ENCODE measurements at regions not wholly inside any gene's neighbourhood (a gene's known extent, or its start where the extent isn't known, plus 50 kb on each side); places are given as distances from the start of the nearest gene placed in this dataset.

- no peak overlapping the region for H3K27ac ChIP-seq (ENCODE audit: low read depth, low read length, poor library complexity, severe bottlenecking)
- H3K4me3 ChIP-seq (ENCODE audit: low read depth, low read length, poor library complexity, severe bottlenecking) = no peak overlapping the region
- H3K9me3 ChIP-seq (ENCODE audit: low read depth, low read length, poor library complexity, severe bottlenecking) = no peaks in the 10 kb centered on the region
- no peaks in the 10 kb centered on the region for H3K36me3 ChIP-seq (ENCODE audit: insufficient read depth, low read length, poor library complexity, severe bottlenecking)
- peaks cover 29% of the 10 kb centered on the region for H3K27me3 ChIP-seq (replicated peaks; ENCODE audit: insufficient read depth, low read depth, low read length, poor library complexity)
- TF ChIP-seq EZH2 (IDR thresholded peaks at IDR 0.05; ENCODE audit: borderline replicate concordance, low read depth, low read length, poor library complexity, severe bottlenecking) (no peak), CTCF (conservative IDR thresholded peaks at IDR 0.05; ENCODE audit: low read depth, low read length) (no peak)
- POLR2A ChIA-PET (ENCODE audit: low non-redundant PET) = no interaction called here
- no peak for DNase-seq (ENCODE audit: low spot score)
- no peaks in the 10 kb centered on the region for H3K4me1 ChIP-seq (ENCODE audit: insufficient read depth, low read length, poor library complexity, severe bottlenecking)
- CTCF ChIA-PET = no interaction called here
- no TSS peak for BruUV-seq (replicated peaks)
- intact Hi-C loops (cut with micrococcal nuclease; ENCODE audit: unreplicated experiment) = no loop called here
Measured at GRCh38 chr7:156124356-156124755, 312.1 kb upstream of the SHH start.

- BruUV-seq (replicated peaks) = no TSS peak
- no peak for DNase-seq (ENCODE audit: low spot score)
- no peaks in the 10 kb centered on the region for H3K36me3 ChIP-seq (ENCODE audit: insufficient read depth, low read length, poor library complexity, severe bottlenecking)
- ChIA-PET POLR2A (ENCODE audit: low non-redundant PET) (no interaction called here), CTCF (no interaction called here)
- intact Hi-C loops (cut with micrococcal nuclease; ENCODE audit: unreplicated experiment) = no loop called here
- H3K27me3 ChIP-seq (replicated peaks; ENCODE audit: insufficient read depth, low read depth, low read length, poor library complexity) = peaks cover 29% of the 10 kb centered on the region
- no peaks in the 10 kb centered on the region for H3K4me1 ChIP-seq (ENCODE audit: insufficient read depth, low read length, poor library complexity, severe bottlenecking)
- H3K9me3 ChIP-seq (ENCODE audit: low read depth, low read length, poor library complexity, severe bottlenecking) = no peaks in the 10 kb centered on the region
- H3K4me3 ChIP-seq (ENCODE audit: low read depth, low read length, poor library complexity, severe bottlenecking) = no peak overlapping the region
- TF ChIP-seq EZH2 (IDR thresholded peaks at IDR 0.05; ENCODE audit: borderline replicate concordance, low read depth, low read length, poor library complexity, severe bottlenecking) (no peak), CTCF (conservative IDR thresholded peaks at IDR 0.05; ENCODE audit: low read depth, low read length) (no peak)
- H3K27ac ChIP-seq (ENCODE audit: low read depth, low read length, poor library complexity, severe bottlenecking) = no peak overlapping the region
Measured at GRCh38 chr7:156123362-156123761, 311.1 kb upstream of the SHH start.

- BruUV-seq (replicated peaks) = no TSS peak
- H3K27ac ChIP-seq (ENCODE audit: low read depth, low read length, poor library complexity, severe bottlenecking) = no peak overlapping the region
- no peak for DNase-seq (ENCODE audit: low spot score)
- TF ChIP-seq EZH2 (IDR thresholded peaks at IDR 0.05; ENCODE audit: borderline replicate concordance, low read depth, low read length, poor library complexity, severe bottlenecking) (no peak), CTCF (conservative IDR thresholded peaks at IDR 0.05; ENCODE audit: low read depth, low read length) (no peak)
- ChIA-PET CTCF (no interaction called here), POLR2A (ENCODE audit: low non-redundant PET) (no interaction called here)
- peaks cover 31% of the 10 kb centered on the region for H3K27me3 ChIP-seq (replicated peaks; ENCODE audit: insufficient read depth, low read depth, low read length, poor library complexity)
- H3K36me3 ChIP-seq (ENCODE audit: insufficient read depth, low read length, poor library complexity, severe bottlenecking) = no peaks in the 10 kb centered on the region
- H3K4me3 ChIP-seq (ENCODE audit: low read depth, low read length, poor library complexity, severe bottlenecking) = no peak overlapping the region
- intact Hi-C loops (cut with micrococcal nuclease; ENCODE audit: unreplicated experiment) = no loop called here
- no peaks in the 10 kb centered on the region for H3K4me1 ChIP-seq (ENCODE audit: insufficient read depth, low read length, poor library complexity, severe bottlenecking)
- no peaks in the 10 kb centered on the region for H3K9me3 ChIP-seq (ENCODE audit: low read depth, low read length, poor library complexity, severe bottlenecking)
Measured at GRCh38 chr7:156122752-156123354, 310.6 kb upstream of the SHH start.
